ENCODE measurements at regions not wholly inside any gene's neighbourhood (a gene's known extent, or its start where the extent isn't known, plus 50 kb on each side); places are given as distances from the start of the nearest gene placed in this dataset.

- WGBS (ENCODE audit: insufficient coverage, insufficient read length): no CpG with 5 or more reads among the region's 22 CpGs
- no peaks in the 10 kb centered on the region for H3K36me3 ChIP-seq (ENCODE audit: control insufficient read depth, insufficient read depth, low read length)
- no peaks in the 10 kb centered on the region for H3K27me3 ChIP-seq (ENCODE audit: control insufficient read depth, insufficient read depth, low read length)
- H3K27ac ChIP-seq (ENCODE audit: low read length): no peak overlapping the region
- H3K4me3 ChIP-seq (ENCODE audit: low read length): no peak overlapping the region
- DNase-seq (ENCODE audit: low read depth, low spot score): no peak
- H3K4me1 ChIP-seq (ENCODE audit: control insufficient read depth, insufficient read depth, low read length): no peaks in the 10 kb centered on the region
- H3K9me3 ChIP-seq (ENCODE audit: control insufficient read depth, insufficient read depth, low read length): no peaks in the 10 kb centered on the region
Observed at GRCh38 chr10:124294811-124295770, 123.6 kb downstream of the OAT start.

GRCh38 chr10:124293616-124294449, 124.9 kb downstream of the OAT start:
- Histone ChIP-seq H3K27ac (ENCODE audit: low read length) (no peak overlapping the region), H3K9me3 (ENCODE audit: control insufficient read depth, insufficient read depth, low read length) (no peaks in the 10 kb centered on the region), H3K4me1 (ENCODE audit: control insufficient read depth, insufficient read depth, low read length) (no peaks in the 10 kb centered on the region), H3K27me3 (ENCODE audit: control insufficient read depth, insufficient read depth, low read length) (no peaks in the 10 kb centered on the region), H3K36me3 (ENCODE audit: control insufficient read depth, insufficient read depth, low read length) (no peaks in the 10 kb centered on the region), H3K4me3 (ENCODE audit: low read length) (no peak overlapping the region)
- WGBS (ENCODE audit: insufficient coverage, insufficient read length): no CpG with 5 or more reads among the region's 22 CpGs
- no peak for DNase-seq (ENCODE audit: low read depth, low spot score)

GRCh38 chr10:124292911-124293615, 125.7 kb downstream of the OAT start:
- Histone ChIP-seq H3K4me3 (ENCODE audit: low read length) (no peak overlapping the region), H3K4me1 (ENCODE audit: control insufficient read depth, insufficient read depth, low read length) (no peaks in the 10 kb centered on the region), H3K9me3 (ENCODE audit: control insufficient read depth, insufficient read depth, low read length) (no peaks in the 10 kb centered on the region), H3K36me3 (ENCODE audit: control insufficient read depth, insufficient read depth, low read length) (no peaks in the 10 kb centered on the region), H3K27ac (ENCODE audit: low read length) (no peak overlapping the region), H3K27me3 (ENCODE audit: control insufficient read depth, insufficient read depth, low read length) (no peaks in the 10 kb centered on the region)
- no CpG with 5 or more reads among the region's 17 CpGs for WGBS (ENCODE audit: insufficient coverage, insufficient read length)
- DNase-seq (ENCODE audit: low read depth, low spot score): no peak

GRCh38 chr10:124291001-124291701, 127.6 kb downstream of the OAT start:
- Histone ChIP-seq H3K4me1 (ENCODE audit: control insufficient read depth, insufficient read depth, low read length) (no peaks in the 10 kb centered on the region; the same call in 1 of the 2 replicates), H3K27ac (ENCODE audit: low read length) (no peak overlapping the region), H3K36me3 (ENCODE audit: control insufficient read depth, insufficient read depth, low read length) (no peaks in the 10 kb centered on the region), H3K4me3 (ENCODE audit: low read length) (no peak overlapping the region), H3K27me3 (ENCODE audit: control insufficient read depth, insufficient read depth, low read length) (no peaks in the 10 kb centered on the region), H3K9me3 (ENCODE audit: control insufficient read depth, insufficient read depth, low read length) (no peaks in the 10 kb centered on the region)
- no CpG with 5 or more reads among the region's 14 CpGs for WGBS (ENCODE audit: insufficient coverage, insufficient read length)
- DNase-seq (ENCODE audit: low read depth, low spot score): no peak

GRCh38 chr10:124289851-124290795, 128.6 kb downstream of the OAT start:
- H3K27ac ChIP-seq (ENCODE audit: low read length): no peak overlapping the region
- no peak for DNase-seq (ENCODE audit: low read depth, low spot score)
- no peaks in the 10 kb centered on the region for H3K27me3 ChIP-seq (ENCODE audit: control insufficient read depth, insufficient read depth, low read length)
- H3K4me1 ChIP-seq (ENCODE audit: control insufficient read depth, insufficient read depth, low read length): no peaks in the 10 kb centered on the region; the same call in 1 of the 2 replicates
- H3K4me3 ChIP-seq (ENCODE audit: low read length): no peak overlapping the region
- H3K9me3 ChIP-seq (ENCODE audit: control insufficient read depth, insufficient read depth, low read length): no peaks in the 10 kb centered on the region
- no peaks in the 10 kb centered on the region for H3K36me3 ChIP-seq (ENCODE audit: control insufficient read depth, insufficient read depth, low read length)
- WGBS (ENCODE audit: insufficient coverage, insufficient read length): no CpG with 5 or more reads among the region's 18 CpGs

DNA sequence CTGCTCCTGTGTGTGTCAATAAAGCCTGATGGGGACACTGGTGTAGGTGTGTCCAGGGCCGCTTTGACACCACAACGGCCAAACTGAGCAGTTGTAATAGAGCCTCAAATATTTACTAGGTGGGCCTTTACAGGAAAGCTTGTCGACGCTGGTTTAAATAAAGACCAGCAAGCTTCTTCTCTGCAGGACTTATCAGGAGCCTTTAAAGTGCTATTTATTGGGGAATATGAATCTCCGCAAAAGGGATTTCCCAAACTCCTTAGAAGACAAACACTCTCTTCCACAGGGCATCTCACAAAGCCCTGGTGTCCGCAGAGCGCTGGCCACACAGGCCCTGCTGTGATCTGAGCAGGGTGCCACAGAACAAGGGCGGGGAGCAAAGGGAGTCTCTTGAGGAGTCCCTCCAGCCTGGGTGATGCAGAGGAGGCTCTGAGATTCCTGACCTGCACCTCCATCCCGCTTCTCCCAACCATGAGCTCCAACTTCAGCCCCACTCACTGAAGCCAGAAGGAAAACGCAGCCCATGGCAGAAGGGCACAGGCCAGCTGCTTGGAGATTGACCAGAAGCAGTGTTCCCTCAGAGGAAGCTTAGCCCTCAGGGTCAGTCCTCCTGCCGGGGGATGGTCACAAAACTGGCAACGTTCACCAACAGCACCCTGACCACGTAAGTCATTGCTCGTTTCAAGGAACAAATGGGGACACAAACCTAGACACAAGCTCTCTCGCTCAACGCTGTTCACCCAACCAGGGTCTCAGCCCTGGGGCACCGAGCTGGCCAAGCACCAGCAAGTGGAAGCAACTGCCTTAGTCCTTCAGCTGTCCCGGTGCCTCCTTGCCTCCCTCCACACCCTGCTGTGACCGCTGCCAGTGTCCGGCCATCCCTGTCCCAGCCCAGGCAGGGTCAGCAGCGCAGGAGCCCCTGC, 129.5 kb downstream of the OAT start:
- Histone ChIP-seq H3K4me3 (ENCODE audit: low read length) (no peak overlapping the region), H3K4me1 (ENCODE audit: control insufficient read depth, insufficient read depth, low read length) (no peaks in the 10 kb centered on the region; the same call in 1 of the 2 replicates), H3K27me3 (ENCODE audit: control insufficient read depth, insufficient read depth, low read length) (no peaks in the 10 kb centered on the region), H3K9me3 (ENCODE audit: control insufficient read depth, insufficient read depth, low read length) (no peaks in the 10 kb centered on the region), H3K27ac (ENCODE audit: low read length) (no peak overlapping the region), H3K36me3 (ENCODE audit: control insufficient read depth, insufficient read depth, low read length) (no peaks in the 10 kb centered on the region)
- WGBS (ENCODE audit: insufficient coverage, insufficient read length): no CpG with 5 or more reads among the region's 21 CpGs
- no peak for DNase-seq (ENCODE audit: low read depth, low spot score)

GRCh38 chr10:124288486-124288885, 130.2 kb downstream of the OAT start:
- Histone ChIP-seq H3K4me3 (ENCODE audit: low read length) (no peak overlapping the region), H3K4me1 (ENCODE audit: control insufficient read depth, insufficient read depth, low read length) (no peaks in the 10 kb centered on the region; the same call in 1 of the 2 replicates), H3K27me3 (ENCODE audit: control insufficient read depth, insufficient read depth, low read length) (no peaks in the 10 kb centered on the region), H3K36me3 (ENCODE audit: control insufficient read depth, insufficient read depth, low read length) (no peaks in the 10 kb centered on the region), H3K9me3 (ENCODE audit: control insufficient read depth, insufficient read depth, low read length) (no peaks in the 10 kb centered on the region), H3K27ac (ENCODE audit: low read length) (no peak overlapping the region)
- no CpG with 5 or more reads among the region's 8 CpGs for WGBS (ENCODE audit: insufficient coverage, insufficient read length)
- DNase-seq (ENCODE audit: low read depth, low spot score): no peak

DNA sequence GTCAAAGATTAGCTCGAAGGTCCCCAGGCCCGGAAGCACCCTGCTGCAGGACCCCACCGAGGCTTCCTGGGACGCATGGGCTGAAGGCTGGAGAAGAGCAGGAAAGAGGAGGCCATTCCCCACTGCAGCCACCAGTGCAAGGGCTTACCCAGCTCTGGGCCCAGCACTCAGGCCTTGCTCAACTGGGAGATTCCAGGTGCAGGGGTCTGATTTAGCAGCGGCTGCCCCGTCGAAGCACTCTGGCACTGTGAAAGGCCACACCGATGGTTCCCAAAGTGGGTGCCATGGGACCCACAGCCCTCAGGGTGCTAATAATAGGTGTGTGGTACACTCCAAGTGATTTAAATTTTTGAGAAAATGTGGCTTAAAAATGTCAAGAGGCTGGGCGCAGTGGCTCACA, 130.9 kb downstream of the OAT start:
- no peaks in the 10 kb centered on the region for H3K9me3 ChIP-seq (ENCODE audit: control insufficient read depth, insufficient read depth, low read length)
- no peak overlapping the region for H3K4me3 ChIP-seq (ENCODE audit: low read length)
- H3K4me1 ChIP-seq (ENCODE audit: control insufficient read depth, insufficient read depth, low read length): no peaks in the 10 kb centered on the region; the same call in 1 of the 2 replicates
- no peaks in the 10 kb centered on the region for H3K27me3 ChIP-seq (ENCODE audit: control insufficient read depth, insufficient read depth, low read length)
- H3K27ac ChIP-seq (ENCODE audit: low read length): no peak overlapping the region
- DNase-seq (ENCODE audit: low read depth, low spot score): no peak
- WGBS (ENCODE audit: insufficient coverage, insufficient read length): no CpG with 5 or more reads among the region's 9 CpGs
- H3K36me3 ChIP-seq (ENCODE audit: control insufficient read depth, insufficient read depth, low read length): no peaks in the 10 kb centered on the region

All from iPS DF 6.9 (cell line).